Hepatocyte (in vitro differentiated cells): ENCODE measurements at regions not wholly inside any gene's neighbourhood (a gene's known extent, or its start where the extent isn't known, plus 50 kb on each side); places are given as distances from the start of the nearest gene placed in this dataset.
"Not testable (repeated sequence)": the region's sequence is repeated elsewhere in the genome, so short reads cannot be mapped to it uniquely, and the experiment has no call there.

Experiments used
- DNase-seq: peaks from one replicate; pipeline ENCODE4 v3.0.0-alpha.2; 2016; ENCODE audit warnings: low spot score
- H2AFZ ChIP-seq: fragments of 200-600 bp; sonication (generic); 2 replicates; pipeline ENCODE4 v1.6.0; 2016; ENCODE audit warnings: antibody characterized with exemption, mild to moderate bottlenecking
- H3K27ac ChIP-seq: fragments of 200-600 bp; sonication (generic); 2 replicates; pipeline ENCODE4 v1.5.1; 2016; ENCODE audit warnings: mild to moderate bottlenecking
- H3K27me3 ChIP-seq: fragments of 200-600 bp; sonication (generic); 2 replicates; pipeline ENCODE4 v1.6.1; 2016
- H3K36me3 ChIP-seq: fragments of 200-600 bp; sonication (generic); replicated peaks from 2 replicates; pipeline ENCODE4 v1.5.1; 2016; ENCODE audit warnings: low read depth; ENCODE audit not compliant: insufficient read depth
- H3K4me1 ChIP-seq: fragments of 200-600 bp; sonication (generic); 2 replicates; pipeline ENCODE4 v1.5.1; 2016; ENCODE audit warnings: mild to moderate bottlenecking, moderate library complexity; ENCODE audit not compliant: insufficient read depth
- H3K4me2 ChIP-seq: fragments of 200-600 bp; sonication (generic); 2 replicates; pipeline ENCODE4 v1.6.0; 2016
- H3K4me3 ChIP-seq: fragments of 200-600 bp; sonication (generic); 2 replicates; pipeline ENCODE4 v1.5.1; 2016; ENCODE audit warnings: mild to moderate bottlenecking
- H3K79me2 ChIP-seq: fragments of 200-600 bp; sonication (generic); 2 replicates; pipeline ENCODE4 v1.6.0; 2017; ENCODE audit warnings: mild to moderate bottlenecking
- H3K9me2 ChIP-seq: fragments of 200-600 bp; sonication (generic); replicated peaks from 2 replicates; pipeline ENCODE4 v1.6.0; 2017; ENCODE audit warnings: mild to moderate bottlenecking; ENCODE audit not compliant: insufficient read depth
- H3K9me3 ChIP-seq: fragments of 200-600 bp; sonication (generic); 2 replicates; pipeline ENCODE4 v1.5.1; 2016; ENCODE audit warnings: low read depth, mild to moderate bottlenecking
- H4K20me1 ChIP-seq: fragments of 200-600 bp; sonication (generic); 2 replicates; pipeline ENCODE4 v1.6.0; 2016; ENCODE audit warnings: mild to moderate bottlenecking; ENCODE audit not compliant: insufficient read depth, poor library complexity, severe bottlenecking
- WGBS: methylation state at CpG from one replicate; pipeline ENCODE4 v1.1.6; 2016; ENCODE audit warnings: low lambda C conversion rate; ENCODE audit errors: missing lambda C conversion rate; 5-methylcytosine and 5-hydroxymethylcytosine counted together

GRCh38 chr9:41839786-41840185 is 289.4 kb downstream of the CNTNAP3B start:
- H3K4me1 ChIP-seq, H3K79me2 ChIP-seq, H3K4me2 ChIP-seq, H3K27ac ChIP-seq, H3K9me3 ChIP-seq, H2AFZ ChIP-seq, H3K27me3 ChIP-seq, H3K9me2 ChIP-seq, DNase-seq, H3K36me3 ChIP-seq, H3K4me3 ChIP-seq, H4K20me1 ChIP-seq: not testable (repeated sequence)
- WGBS = no CpG with 5 or more reads among the region's 1 CpG

- not testable (repeated sequence) for H3K27ac ChIP-seq, H3K9me3 ChIP-seq, H3K27me3 ChIP-seq, H3K9me2 ChIP-seq, H3K36me3 ChIP-seq, H3K79me2 ChIP-seq, H2AFZ ChIP-seq, H3K4me3 ChIP-seq, H3K4me2 ChIP-seq, H3K4me1 ChIP-seq, H4K20me1 ChIP-seq, DNase-seq
- no CpG with 5 or more reads among the region's 4 CpGs for WGBS
Measured at GRCh38 chr9:41838953-41839352, 290.3 kb downstream of the CNTNAP3B start.

- not testable (repeated sequence) for H3K79me2 ChIP-seq, H3K4me3 ChIP-seq, H3K36me3 ChIP-seq, H4K20me1 ChIP-seq, DNase-seq, H2AFZ ChIP-seq, H3K9me3 ChIP-seq, H3K4me1 ChIP-seq, H3K27me3 ChIP-seq, H3K27ac ChIP-seq, H3K9me2 ChIP-seq, H3K4me2 ChIP-seq
- no CpG with 5 or more reads among the region's 1 CpG for WGBS
Measured at GRCh38 chr9:41838562-41838851, 290.7 kb downstream of the CNTNAP3B start.

- H3K4me1 ChIP-seq, H4K20me1 ChIP-seq, H3K4me2 ChIP-seq, H3K27ac ChIP-seq, H2AFZ ChIP-seq, H3K4me3 ChIP-seq, H3K9me2 ChIP-seq, DNase-seq, H3K79me2 ChIP-seq, H3K9me3 ChIP-seq, H3K36me3 ChIP-seq, H3K27me3 ChIP-seq: not testable (repeated sequence)
- WGBS = no CpG with 5 or more reads among the region's 3 CpGs
Measured at GRCh38 chr9:41837684-41838561, 291.3 kb downstream of the CNTNAP3B start.

DNA sequence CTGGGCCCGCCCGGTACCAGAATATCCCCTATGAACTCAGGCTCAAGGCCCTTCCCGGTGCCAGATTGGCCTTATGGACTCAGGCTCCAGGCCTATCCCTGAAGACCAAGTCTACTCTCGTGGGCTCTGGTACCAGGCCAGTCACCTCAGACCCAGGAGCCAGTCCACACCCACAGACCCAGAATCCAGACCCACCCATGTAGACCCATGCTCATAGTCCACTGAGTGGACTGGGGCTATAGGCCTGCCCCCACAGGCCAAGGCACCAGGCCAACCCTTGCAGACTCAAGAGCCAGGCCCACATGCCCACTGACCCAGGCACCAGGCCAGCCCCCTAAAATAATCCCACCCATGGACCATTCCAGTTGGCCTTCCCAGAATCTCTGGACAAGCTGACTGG is 296.1 kb downstream of the CNTNAP3B start:
- not testable (repeated sequence) for H3K4me1 ChIP-seq, H4K20me1 ChIP-seq, H3K4me2 ChIP-seq, DNase-seq, H2AFZ ChIP-seq, H3K36me3 ChIP-seq, H3K79me2 ChIP-seq, H3K9me2 ChIP-seq, H3K9me3 ChIP-seq, H3K4me3 ChIP-seq, H3K27me3 ChIP-seq, H3K27ac ChIP-seq
- WGBS = no CpG with 5 or more reads among the region's 4 CpGs

DNA sequence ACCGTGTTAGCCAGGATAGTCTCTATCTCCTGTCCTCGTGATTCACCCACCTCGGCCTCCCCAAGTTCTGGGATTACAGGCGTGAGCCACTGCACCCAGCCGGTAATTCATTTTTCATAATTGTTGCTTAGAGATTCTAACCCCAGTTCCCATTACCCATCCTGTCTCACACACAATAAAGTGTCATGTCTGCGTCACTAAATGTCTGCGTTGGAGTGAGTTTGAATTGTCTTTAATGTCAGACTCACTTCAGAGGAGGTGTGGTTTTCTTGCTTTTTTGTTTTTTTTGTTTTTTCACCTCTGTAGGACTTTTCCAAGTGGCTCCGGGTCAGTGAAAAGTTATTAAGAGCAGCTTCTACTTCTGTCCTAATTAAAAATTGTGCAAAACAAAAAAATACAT is 304.5 kb downstream of the CNTNAP3B start:
- H3K9me2 ChIP-seq, H3K27ac ChIP-seq, H3K79me2 ChIP-seq, H3K4me1 ChIP-seq, H3K4me3 ChIP-seq, DNase-seq, H3K27me3 ChIP-seq, H3K36me3 ChIP-seq, H4K20me1 ChIP-seq, H3K9me3 ChIP-seq, H2AFZ ChIP-seq, H3K4me2 ChIP-seq: not testable (repeated sequence)
- no CpG with 5 or more reads among the region's 8 CpGs for WGBS

GRCh38 chr9:41802706-41803105 is 326.5 kb downstream of the CNTNAP3B start:
- H3K9me2 ChIP-seq, DNase-seq, H3K4me1 ChIP-seq, H3K27me3 ChIP-seq, H3K36me3 ChIP-seq, H2AFZ ChIP-seq, H3K4me2 ChIP-seq, H3K9me3 ChIP-seq, H4K20me1 ChIP-seq, H3K27ac ChIP-seq, H3K4me3 ChIP-seq, H3K79me2 ChIP-seq: not testable (repeated sequence)
- WGBS = 68% methylated on average over 4 of the region's 4 CpGs

DNA sequence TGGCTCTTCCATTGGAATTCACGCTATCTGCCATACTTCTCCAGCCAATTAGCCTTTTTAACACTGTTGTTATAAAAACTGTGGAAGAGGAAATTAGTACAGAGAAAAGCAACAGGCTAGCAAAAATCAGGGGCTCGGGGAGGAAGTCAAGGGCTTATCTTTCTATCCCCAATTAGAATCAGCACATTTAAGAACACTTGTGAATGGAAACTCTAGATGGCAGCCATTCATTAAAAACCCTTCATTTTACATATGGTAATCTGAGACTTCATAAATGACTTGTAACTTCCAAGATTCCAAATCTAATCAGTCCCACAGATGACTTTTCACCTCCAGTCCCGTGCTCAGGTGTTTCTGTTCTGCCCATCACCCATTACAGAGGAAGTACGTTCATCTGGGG is 330.5 kb downstream of the CNTNAP3B start:
- H2AFZ ChIP-seq, H3K4me1 ChIP-seq, H4K20me1 ChIP-seq, DNase-seq, H3K9me2 ChIP-seq, H3K4me2 ChIP-seq, H3K9me3 ChIP-seq, H3K4me3 ChIP-seq, H3K27me3 ChIP-seq, H3K79me2 ChIP-seq, H3K27ac ChIP-seq, H3K36me3 ChIP-seq: not testable (repeated sequence)
- 68% methylated on average over 4 of the region's 4 CpGs for WGBS

DNA sequence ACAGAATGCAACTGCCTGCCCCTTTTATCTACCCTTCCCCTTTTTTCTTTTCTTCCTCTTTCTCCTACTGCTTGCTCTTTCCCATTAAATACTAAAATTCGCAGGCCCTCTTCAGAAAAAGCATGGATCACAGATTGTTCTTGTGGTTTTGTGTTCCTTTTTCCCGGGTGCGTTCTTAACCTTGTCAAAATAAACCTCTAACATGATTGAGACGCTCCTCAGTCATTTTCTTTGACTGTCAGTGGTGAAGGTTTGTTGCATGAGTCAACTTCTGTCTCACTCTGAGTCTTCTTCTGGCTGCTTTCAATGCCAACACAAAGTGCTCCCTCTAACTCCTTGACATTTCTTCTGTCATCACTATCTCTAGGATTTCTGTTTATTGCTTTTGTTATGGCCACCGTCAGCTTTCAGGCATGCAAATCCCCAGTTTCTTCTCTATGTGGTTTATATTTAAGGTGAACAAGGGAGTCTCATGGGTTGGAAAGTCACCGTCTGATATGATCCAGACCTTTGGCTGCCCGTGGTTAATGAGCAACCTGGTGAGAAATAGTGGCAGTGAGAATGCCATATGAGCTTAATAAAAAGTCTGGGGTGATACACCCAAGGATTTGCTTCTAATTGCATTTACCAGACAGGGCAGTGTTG is 338.4 kb downstream of the CNTNAP3B start:
- peak; percentile 62 for DNase-seq
- H3K4me2 ChIP-seq = peak overlapping the region; percentile 58

More for the DNA sequence above, 338.4 kb downstream of the CNTNAP3B start:
- not testable (repeated sequence) for H3K4me1 ChIP-seq, H3K79me2 ChIP-seq, H3K9me2 ChIP-seq, H3K4me3 ChIP-seq, H3K9me3 ChIP-seq, H3K36me3 ChIP-seq, H4K20me1 ChIP-seq, H3K27me3 ChIP-seq
- 31% methylated on average over 7 of the region's 7 CpGs for WGBS
- Histone ChIP-seq H2AFZ (peak overlapping the region; percentile 29), H3K27ac (peak overlapping the region; percentile 77)
